Panc1 (cell line): ENCODE measurements at regions not wholly inside any gene's neighbourhood (a gene's known extent, or its start where the extent isn't known, plus 50 kb on each side); places are given as distances from the start of the nearest gene placed in this dataset.

Experiments used
- TCF7L2 ChIP-seq: IDR thresholded peaks from 2 replicates; pipeline ENCODE4 v1.6.1; 2011; ENCODE audit warnings: mild to moderate bottlenecking, low read depth, low read length, inconsistent platforms
- TF ChIP-seq, protein P1 (sequence below): fragments of 450-650 bp; IDR thresholded peaks from 2 replicates; pipeline ENCODE4 v1.5.1; 2017; ENCODE audit warnings: mild to moderate bottlenecking

DNA sequence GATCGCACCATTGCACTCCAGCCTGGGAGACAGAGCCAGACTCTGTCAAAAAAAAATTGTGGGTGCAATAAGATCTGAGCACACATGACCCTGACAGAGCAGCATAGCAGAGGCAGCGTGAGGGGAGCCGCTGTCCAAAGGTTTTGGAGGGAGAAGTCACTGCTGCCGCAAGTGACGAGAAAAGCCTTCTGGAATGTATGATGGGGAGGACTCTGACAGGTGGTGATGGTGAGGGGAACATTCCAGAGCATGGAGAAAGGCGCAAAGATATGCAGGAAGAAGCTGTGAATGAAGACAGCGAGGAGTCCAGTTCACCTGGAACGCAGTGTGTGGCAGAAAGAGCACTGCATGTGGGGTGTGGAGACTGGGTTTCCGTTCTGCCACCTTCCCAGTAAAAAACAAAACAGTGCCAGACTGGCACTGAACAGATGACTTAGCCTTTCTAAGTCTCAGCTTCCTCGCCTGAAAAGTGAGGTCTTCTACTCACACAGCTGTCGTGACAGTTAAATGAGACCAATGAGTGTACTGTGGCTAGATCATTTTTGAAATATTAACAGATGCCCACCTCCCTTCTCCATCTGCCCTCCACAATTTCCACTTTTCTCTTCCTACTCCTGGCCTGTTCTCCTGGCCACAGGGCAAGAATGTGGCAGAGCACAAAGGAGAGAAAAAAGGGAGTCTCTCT is 53.4 kb upstream of the PTHLH start:
- TF ChIP-seq, protein P1, sequence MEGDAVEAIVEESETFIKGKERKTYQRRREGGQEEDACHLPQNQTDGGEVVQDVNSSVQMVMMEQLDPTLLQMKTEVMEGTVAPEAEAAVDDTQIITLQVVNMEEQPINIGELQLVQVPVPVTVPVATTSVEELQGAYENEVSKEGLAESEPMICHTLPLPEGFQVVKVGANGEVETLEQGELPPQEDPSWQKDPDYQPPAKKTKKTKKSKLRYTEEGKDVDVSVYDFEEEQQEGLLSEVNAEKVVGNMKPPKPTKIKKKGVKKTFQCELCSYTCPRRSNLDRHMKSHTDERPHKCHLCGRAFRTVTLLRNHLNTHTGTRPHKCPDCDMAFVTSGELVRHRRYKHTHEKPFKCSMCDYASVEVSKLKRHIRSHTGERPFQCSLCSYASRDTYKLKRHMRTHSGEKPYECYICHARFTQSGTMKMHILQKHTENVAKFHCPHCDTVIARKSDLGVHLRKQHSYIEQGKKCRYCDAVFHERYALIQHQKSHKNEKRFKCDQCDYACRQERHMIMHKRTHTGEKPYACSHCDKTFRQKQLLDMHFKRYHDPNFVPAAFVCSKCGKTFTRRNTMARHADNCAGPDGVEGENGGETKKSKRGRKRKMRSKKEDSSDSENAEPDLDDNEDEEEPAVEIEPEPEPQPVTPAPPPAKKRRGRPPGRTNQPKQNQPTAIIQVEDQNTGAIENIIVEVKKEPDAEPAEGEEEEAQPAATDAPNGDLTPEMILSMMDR, result no peak
- TF ChIP-seq TCF7L2, result no peak
